ENCODE measurements at regions not wholly inside any gene's neighbourhood (a gene's known extent, or its start where the extent isn't known, plus 50 kb on each side); places are given as distances from the start of the nearest gene placed in this dataset.
"Not testable (repeated sequence)": the region's sequence is repeated elsewhere in the genome, so short reads cannot be mapped to it uniquely, and the experiment has no call there.

- TF ChIP-seq CTCF (IDR thresholded peaks at IDR 0.05); EZH2 (IDR thresholded peaks at IDR 0.05; ENCODE audit: borderline replicate concordance, insufficient read depth, low read depth, low read length, poor library complexity, severe bottlenecking): not testable (repeated sequence)
These were observed 81.5 kb upstream of the NBPF4 start for GRCh38 chr1:108325338-108325737.
